Keratinocyte (primary cell): ENCODE measurements at regions not wholly inside any gene's neighbourhood (a gene's known extent, or its start where the extent isn't known, plus 50 kb on each side); places are given as distances from the start of the nearest gene placed in this dataset.

Experiments
- DNase-seq: peaks from one replicate; pipeline ENCODE4 v3.0.0-alpha.2; 2011; ENCODE audit warnings: low read depth, missing footprints, low spot score
- FAIRE-seq: peaks from 2 replicates; lab custom pipeline; 2011; peaks lifted over from hg19 to GRCh38; lab: Jason Lieb, UNC
- H2AFZ ChIP-seq: 2 replicates; pipeline ENCODE4 v1.6.0; 2012; ENCODE audit warnings: low read length, control low read depth, inconsistent platforms; ENCODE audit not compliant: control insufficient read depth
- H3K27ac ChIP-seq: 2 replicates; pipeline ENCODE4 v1.5.1; 2011; ENCODE audit warnings: low read length; ENCODE audit not compliant: control insufficient read depth, insufficient read depth
- H3K27me3 ChIP-seq: 3 replicates; pipeline ENCODE4 v1.6.0; 2011; ENCODE audit warnings: low read length; ENCODE audit not compliant: control insufficient read depth, insufficient read depth; ENCODE audit errors: extremely low read depth
- H3K36me3 ChIP-seq, 2 experiments: 2 replicates in 1 of 2; 3 replicates in 1 of 2; pipeline ENCODE4 v1.5.1; 2011; ENCODE audit warnings: low read length in 2 of 2, mild to moderate bottlenecking in 1 of 2; ENCODE audit not compliant: control insufficient read depth in 2 of 2, insufficient read depth in 2 of 2; ENCODE audit errors: extremely low read depth in 1 of 2
- H3K4me1 ChIP-seq: 3 replicates; pipeline ENCODE4 v1.5.1; 2011; ENCODE audit warnings: low read length; ENCODE audit not compliant: control insufficient read depth, insufficient read depth; ENCODE audit errors: extremely low read depth
- H3K4me2 ChIP-seq: 3 replicates; pipeline ENCODE4 v1.6.0; 2011; ENCODE audit warnings: low read depth, low read length; ENCODE audit not compliant: control insufficient read depth, insufficient read depth; ENCODE audit errors: extremely low read depth
- H3K4me3 ChIP-seq, 3 experiments: fragments of 200-600 bp in 1 of 3; sonication (generic) in 1 of 3; 2 replicates in 2 of 3; 3 replicates in 1 of 3; pipeline ENCODE4 v1.5.1; 2011 to 2016; ENCODE audit warnings: low read length in 3 of 3, mild to moderate bottlenecking in 3 of 3, control low read depth in 2 of 3, inconsistent platforms in 1 of 3, low read depth in 1 of 3, mixed read lengths in 1 of 3, mixed run types in 1 of 3, moderate library complexity in 1 of 3; ENCODE audit not compliant: control insufficient read depth in 2 of 3, insufficient read depth in 2 of 3; ENCODE audit errors: extremely low read depth in 1 of 3
- H3K79me2 ChIP-seq: 2 replicates; pipeline ENCODE4 v1.6.0; 2012; ENCODE audit warnings: low read length; ENCODE audit not compliant: control insufficient read depth, insufficient read depth
- H3K9ac ChIP-seq: 3 replicates; pipeline ENCODE4 v1.6.0; 2011; ENCODE audit warnings: low read length; ENCODE audit not compliant: control insufficient read depth, insufficient read depth; ENCODE audit errors: extremely low read depth
- H3K9me1 ChIP-seq: 3 replicates; pipeline ENCODE4 v1.6.0; 2011; ENCODE audit warnings: low read length; ENCODE audit not compliant: control insufficient read depth, insufficient read depth; ENCODE audit errors: extremely low read depth
- H3K9me3 ChIP-seq: 2 replicates; pipeline ENCODE4 v1.5.1; 2012; ENCODE audit warnings: low read depth, low read length; ENCODE audit not compliant: control insufficient read depth
- H4K20me1 ChIP-seq: 3 replicates; pipeline ENCODE4 v1.6.0; 2011; ENCODE audit warnings: low read length; ENCODE audit not compliant: control insufficient read depth, insufficient read depth; ENCODE audit errors: extremely low read depth
- CTCF ChIP-seq, 3 experiments: IDR thresholded peaks in 1 of 3; conservative IDR thresholded peaks in 1 of 3; optimal IDR thresholded peaks in 1 of 3; 2 replicates in 2 of 3; 3 replicates in 1 of 3; pipeline versions ENCODE3 to v1.5.1; 2011; ENCODE audit warnings: low read length in 3 of 3, mild to moderate bottlenecking in 3 of 3, moderate library complexity in 2 of 3, control low read depth in 1 of 3, inconsistent platforms in 1 of 3; ENCODE audit not compliant: insufficient read depth in 2 of 3; ENCODE audit errors: extremely low read depth in 1 of 3
- EZH2 ChIP-seq: IDR thresholded peaks from one replicate; pipeline ENCODE4 v1.6.1; 2012; ENCODE audit warnings: inconsistent platforms, mild to moderate bottlenecking, low read length, moderate library complexity
- dilution Hi-C: fragments of 300-500 bp; cut with MboI; formaldehyde crosslinking; loops from one replicate; pipeline ENCODE4 v1.7.0; 2020; ENCODE audit warnings: low sequenced_read_pairs; ENCODE audit not compliant: extremely low pct_ligation_motif_present

- peak; percentile 15 for DNase-seq
- dilution Hi-C loops: no loop called here
Observed at GRCh38 chr17:14622615-14623101, 321.8 kb downstream of the HS3ST3B1 start.

GRCh38 chr17:14621826-14622614 is 321.1 kb downstream of the HS3ST3B1 start:
- H2AFZ ChIP-seq: peak overlapping the region; percentile 70
- TF ChIP-seq CTCF (optimal IDR thresholded peaks at IDR 0.05 in 1 of 3, IDR thresholded peaks at IDR 0.05 in 1 of 3, conservative IDR thresholded peaks at IDR 0.05 in 1 of 3; ENCODE audit: extremely low read depth in 1 of 3, insufficient read depth in 2 of 3, low read length in 3 of 3): no peak
- TF ChIP-seq EZH2: no peak
- H3K9me3 ChIP-seq: no peaks in the 10 kb centered on the region
- H3K27ac ChIP-seq: no peak overlapping the region
- FAIRE-seq (peak; percentile 58), DNase-seq (no peak)
- dilution Hi-C loops: no loop called here
- no peak overlapping the region for H3K4me3 ChIP-seq
- no peak overlapping the region for H3K9ac ChIP-seq
- H3K79me2 ChIP-seq: no peaks in the 10 kb centered on the region
- H4K20me1 ChIP-seq: no peaks in the 10 kb centered on the region
- no peaks in the 10 kb centered on the region for H3K9me1 ChIP-seq
- H3K4me2 ChIP-seq: peak overlapping the region; percentile 31
- no peaks in the 10 kb centered on the region for H3K36me3 ChIP-seq
- no peaks in the 10 kb centered on the region for H3K27me3 ChIP-seq
- H3K4me1 ChIP-seq: peaks cover 14% of the 10 kb centered on the region

More at GRCh38 chr17:14622615-14623101, 321.8 kb downstream of the HS3ST3B1 start:
- Histone ChIP-seq H3K4me1 (peaks cover 14% of the 10 kb centered on the region), H3K27ac (no peak overlapping the region), H3K4me3 (no peak overlapping the region), H3K9me3 (no peaks in the 10 kb centered on the region), H3K79me2 (no peaks in the 10 kb centered on the region), H4K20me1 (no peaks in the 10 kb centered on the region), H3K4me2 (peak overlapping the region; percentile 31), H3K9me1 (no peaks in the 10 kb centered on the region), H3K9ac (no peak overlapping the region), H3K27me3 (no peaks in the 10 kb centered on the region), H2AFZ (peak overlapping the region; percentile 70), H3K36me3 (no peaks in the 10 kb centered on the region)
- no peak for FAIRE-seq
- TF ChIP-seq CTCF (optimal IDR thresholded peaks at IDR 0.05 in 1 of 3, IDR thresholded peaks at IDR 0.05 in 1 of 3, conservative IDR thresholded peaks at IDR 0.05 in 1 of 3; ENCODE audit: extremely low read depth in 1 of 3, insufficient read depth in 2 of 3, low read length in 3 of 3) (no peak), EZH2 (no peak)
